CD4-positive, alpha-beta T cell treated with Interleukin-15 for 4 hours (primary cell): ENCODE measurements at regions not wholly inside any gene's neighbourhood (a gene's known extent, or its start where the extent isn't known, plus 50 kb on each side); places are given as distances from the start of the nearest gene placed in this dataset.
A peak's percentile ranks its signal among the peaks of the same experiment; 100 is the strongest.

Source experiments
- DNase-seq: peaks from one replicate; pipeline ENCODE4 v3.0.0-alpha.2; 2020; ENCODE audit warnings: low spot score

DNA sequence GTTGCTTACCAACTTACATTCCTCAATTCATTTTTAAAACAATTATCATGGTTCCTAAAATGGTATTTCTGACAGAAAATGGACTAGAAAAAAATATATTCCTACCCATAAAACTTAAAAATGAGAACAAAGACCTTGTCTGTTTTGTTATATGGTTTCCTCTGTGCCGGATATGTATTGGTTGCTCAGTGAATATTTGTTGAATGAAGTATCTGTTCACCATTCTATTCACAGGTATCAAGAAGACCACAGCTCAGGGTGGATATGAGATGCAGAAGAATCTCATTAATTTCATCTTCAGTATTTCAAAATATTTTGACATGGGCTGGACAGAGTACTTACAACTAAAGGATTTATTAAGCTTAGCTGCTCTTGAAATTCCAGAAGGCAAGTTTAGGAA lies 58.1 kb downstream of the TUSC7 start:
- DNase-seq = no peak

GRCh38 chr3:116770815-116771450 lies 61.4 kb downstream of the TUSC7 start:
- DNase-seq = peak; percentile 13

GRCh38 chr3:116776880-116777785 lies 67.6 kb downstream of the TUSC7 start:
- no peak for DNase-seq

GRCh38 chr3:116785226-116785625 lies 75.6 kb downstream of the TUSC7 start:
- DNase-seq = no peak

DNA sequence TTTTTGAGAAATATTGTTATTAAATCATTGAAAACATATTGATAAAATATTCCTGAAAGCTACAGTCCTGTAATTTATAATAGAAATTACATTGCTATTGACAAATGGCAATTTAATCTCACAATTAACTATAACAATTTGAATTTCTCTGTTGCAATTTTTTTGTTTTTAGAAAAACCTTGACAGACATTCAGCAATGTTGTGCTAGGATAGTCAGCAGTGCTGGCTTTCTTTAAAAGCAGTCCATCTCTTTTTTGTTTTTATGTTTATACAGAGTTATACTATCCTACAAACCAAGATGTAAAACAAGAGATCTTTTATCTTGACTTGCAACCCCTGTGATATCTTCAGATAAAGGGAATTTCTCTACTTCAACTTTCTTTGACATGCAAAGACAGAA lies 93.1 kb downstream of the TUSC7 start:
- no peak for DNase-seq

- no peak for DNase-seq
Observed at GRCh38 chr3:116806351-116806750, 96.8 kb downstream of the TUSC7 start.

DNA sequence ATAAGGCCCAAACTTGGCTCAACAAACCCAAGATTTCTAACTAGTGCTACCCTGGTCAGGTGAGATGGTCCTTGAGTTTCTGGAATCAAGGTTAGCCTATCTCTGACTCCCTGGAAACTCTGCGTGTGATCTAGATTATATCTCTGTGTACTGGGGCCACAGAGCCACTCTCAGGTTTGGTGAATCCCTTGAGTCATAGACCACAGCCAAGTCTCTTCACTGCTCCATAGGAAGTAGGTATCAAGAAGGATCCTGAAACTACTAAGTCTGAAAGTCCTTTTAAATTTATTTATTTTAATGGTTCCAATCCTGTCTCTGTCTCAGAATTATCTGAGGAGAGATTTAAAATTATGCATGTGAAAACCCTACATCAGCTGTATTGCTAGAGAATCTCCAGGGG lies 99.1 kb downstream of the TUSC7 start:
- DNase-seq = no peak

- DNase-seq = no peak
Observed at GRCh38 chr3:116809208-116809607, 99.6 kb downstream of the TUSC7 start.

GRCh38 chr3:116811754-116812153 lies 102.2 kb downstream of the TUSC7 start:
- no peak for DNase-seq

GRCh38 chr3:116812949-116813348 lies 103.4 kb downstream of the TUSC7 start:
- no peak for DNase-seq

DNA sequence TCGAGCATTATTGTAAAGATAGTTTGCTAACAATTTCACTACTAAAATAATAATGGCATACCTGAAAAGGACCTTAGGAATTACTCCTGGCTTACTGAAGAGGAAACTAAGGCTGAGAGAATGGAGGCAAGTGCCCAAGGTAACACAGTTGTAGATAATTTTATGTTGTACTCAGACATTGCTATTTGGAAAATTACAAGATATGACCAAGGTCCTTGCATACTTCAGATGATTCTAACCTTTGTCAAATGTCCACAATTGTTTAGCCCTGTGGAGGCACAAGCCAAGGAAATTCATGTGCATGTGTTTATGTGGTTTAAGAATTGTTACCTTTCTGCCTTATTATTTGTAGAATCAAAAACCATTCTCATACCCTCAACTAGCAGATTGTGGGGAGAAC lies 105.7 kb downstream of the TUSC7 start:
- no peak for DNase-seq

DNA sequence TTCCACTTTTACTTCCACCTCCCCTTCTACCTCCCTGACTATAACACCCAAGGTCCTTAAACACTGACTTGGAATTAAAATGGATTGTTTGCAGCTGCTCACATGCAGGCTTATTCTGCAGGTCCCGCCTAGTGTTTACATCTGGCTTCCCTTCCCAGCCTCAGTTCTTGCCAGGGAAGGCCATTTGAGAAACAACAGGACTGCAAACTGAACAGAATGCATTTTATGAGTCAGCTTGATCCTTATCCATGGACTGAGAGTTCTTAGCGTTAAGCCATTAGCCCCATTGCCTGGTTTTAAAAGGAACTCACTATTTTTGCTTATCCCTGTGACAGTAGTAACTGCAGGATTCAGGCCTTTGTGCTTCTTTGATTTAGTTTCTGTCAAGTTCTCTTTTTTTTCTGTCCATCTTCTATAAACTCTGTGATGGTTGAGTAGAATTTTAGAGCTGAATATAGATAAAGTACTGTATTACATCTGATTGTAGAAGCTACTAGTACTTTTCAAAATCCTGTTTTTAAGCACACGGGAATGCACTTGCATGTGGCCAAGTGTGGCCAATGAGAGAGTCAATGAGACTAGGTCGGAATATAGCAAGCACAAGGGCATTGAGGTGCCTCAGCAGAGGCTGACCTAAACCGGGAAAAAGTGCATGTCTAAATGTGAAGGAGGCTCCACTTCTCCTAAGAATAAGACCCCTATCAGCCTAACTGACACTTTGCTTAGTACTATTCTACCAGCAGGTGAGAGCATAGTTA lies 106.4 kb downstream of the TUSC7 start:
- DNase-seq = no peak

- no peak for DNase-seq
Observed at GRCh38 chr3:116821371-116821770, 111.8 kb downstream of the TUSC7 start.

DNA sequence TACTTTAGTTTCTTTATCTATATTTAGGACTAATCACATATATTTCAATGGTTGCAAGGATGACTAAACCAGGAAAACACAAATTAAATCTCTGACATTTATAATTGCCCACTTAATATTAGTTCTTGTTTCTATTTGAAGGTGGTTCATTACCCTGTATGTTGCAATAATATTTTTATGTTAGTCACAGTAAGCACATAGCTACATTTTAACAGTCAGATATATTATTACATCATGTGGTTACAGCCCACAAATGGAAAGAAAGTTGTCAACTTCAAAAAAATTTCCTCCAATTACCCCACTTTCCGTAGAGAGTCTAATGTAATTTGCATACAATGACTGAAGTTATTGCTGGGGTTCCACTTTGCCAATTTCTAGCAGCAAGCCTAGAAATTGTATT lies 114.6 kb downstream of the TUSC7 start:
- DNase-seq = no peak

GRCh38 chr3:116833202-116833601 lies 123.6 kb downstream of the TUSC7 start:
- no peak for DNase-seq

- DNase-seq = no peak
Observed at GRCh38 chr3:116834816-116835215, 125.2 kb downstream of the TUSC7 start.

DNA sequence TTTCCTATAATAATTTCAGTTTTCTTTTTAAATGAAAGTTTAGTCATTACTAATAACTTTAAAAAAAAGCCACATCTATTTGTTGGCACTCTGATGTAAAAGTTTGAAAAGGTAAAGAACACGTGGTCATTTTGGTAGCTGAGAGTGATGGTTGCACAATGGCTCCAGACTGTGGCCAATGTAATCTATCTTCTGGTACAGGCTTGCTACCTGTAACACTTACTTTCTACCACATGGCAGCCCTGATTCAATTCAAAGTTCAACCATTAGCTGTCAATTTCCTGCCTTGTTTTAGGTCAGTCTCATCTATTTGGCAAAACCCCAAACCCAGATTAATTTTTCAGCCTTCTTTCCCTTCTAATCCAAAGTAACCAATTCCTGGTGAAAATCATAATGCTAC lies 126.1 kb downstream of the TUSC7 start:
- DNase-seq = no peak

- DNase-seq = no peak
Observed at GRCh38 chr3:116836286-116836685, 126.7 kb downstream of the TUSC7 start.

GRCh38 chr3:116837483-116837882 lies 127.9 kb downstream of the TUSC7 start:
- DNase-seq = no peak

DNA sequence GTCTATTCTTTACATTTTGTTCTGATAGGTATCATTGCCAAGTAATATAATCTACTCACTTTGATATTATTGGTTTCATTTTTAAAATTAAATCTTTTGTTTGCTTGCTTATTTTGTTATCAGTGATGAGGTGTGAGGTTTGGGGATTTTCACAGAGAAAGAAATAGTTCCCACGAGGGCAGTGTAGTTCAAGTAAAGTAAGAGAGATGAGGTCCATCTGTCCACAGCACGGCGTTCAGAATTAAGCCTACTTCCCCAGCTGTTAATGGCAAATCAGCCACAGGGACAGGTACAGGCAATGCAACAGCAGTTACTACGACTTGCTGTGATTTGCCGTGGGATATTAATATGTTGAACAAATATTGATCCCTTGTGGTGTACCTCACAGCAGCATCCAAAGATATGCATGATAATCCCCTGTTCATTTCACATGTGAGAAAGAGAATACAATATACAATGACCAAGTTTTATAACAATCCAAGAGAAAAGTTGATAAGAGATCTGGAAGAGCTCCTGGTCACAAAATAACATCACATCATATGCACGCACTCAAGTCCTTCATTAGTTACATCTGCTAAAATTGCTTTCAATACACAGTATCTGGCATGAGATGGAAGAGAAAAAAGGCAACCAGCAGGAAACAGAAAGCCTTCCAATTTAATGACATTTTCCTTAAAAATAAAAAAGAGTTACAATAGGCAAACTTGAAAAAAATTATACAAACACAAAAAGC lies 131.6 kb downstream of the TUSC7 start:
- DNase-seq = no peak

GRCh38 chr3:116842254-116842957 lies 132.8 kb downstream of the TUSC7 start:
- DNase-seq = no peak
